Mesendoderm (in vitro differentiated cells): ENCODE measurements at regions not wholly inside any gene's neighbourhood (a gene's known extent, or its start where the extent isn't known, plus 50 kb on each side); places are given as distances from the start of the nearest gene placed in this dataset.
A peak's percentile ranks its signal among the peaks of the same experiment; 100 is the strongest.

Experiments
- DNase-seq: peaks from one replicate; pipeline ENCODE4 v3.0.0; 2013
- H2AK5ac ChIP-seq: 2 replicates; pipeline ENCODE4 v1.6.1; 2013; ENCODE audit warnings: low read length, inconsistent platforms
- H2BK120ac ChIP-seq: 2 replicates; pipeline ENCODE4 v1.6.1; 2013; ENCODE audit warnings: low read depth, mild to moderate bottlenecking, low read length, moderate library complexity, mixed read lengths
- H2BK15ac ChIP-seq: replicated peaks from 2 replicates; pipeline ENCODE4 v1.6.1; 2013; ENCODE audit warnings: low read depth, mild to moderate bottlenecking, moderate library complexity
- H2BK5ac ChIP-seq: 2 replicates; pipeline ENCODE4 v1.6.1; 2013; ENCODE audit warnings: low read length, inconsistent platforms
- H3K18ac ChIP-seq: 2 replicates; pipeline ENCODE4 v1.6.1; 2013; ENCODE audit warnings: mild to moderate bottlenecking, low read length, mixed read lengths
- H3K23ac ChIP-seq: one replicate; pipeline ENCODE4 v1.6.1; 2013; ENCODE audit warnings: low read length
- H3K27ac ChIP-seq: 2 replicates; pipeline ENCODE4 v1.5.1; 2013; ENCODE audit warnings: low read depth, mild to moderate bottlenecking, inconsistent platforms, low read length, moderate library complexity
- H3K27me3 ChIP-seq: 2 replicates; pipeline ENCODE4 v1.6.1; 2013; ENCODE audit warnings: low read length, control low read depth, mild to moderate bottlenecking, inconsistent platforms; ENCODE audit not compliant: insufficient read depth, poor library complexity
- H3K36me3 ChIP-seq: 2 replicates; pipeline ENCODE4 v1.6.1; 2013; ENCODE audit warnings: low read length, inconsistent platforms; ENCODE audit not compliant: control insufficient read depth, insufficient read depth
- H3K4ac ChIP-seq: one replicate; pipeline ENCODE4 v1.6.1; 2013; ENCODE audit warnings: low read depth, mild to moderate bottlenecking, low read length, moderate library complexity
- H3K4me1 ChIP-seq: 2 replicates; pipeline ENCODE4 v1.6.1; 2013; ENCODE audit warnings: low read depth, low read length, inconsistent platforms; ENCODE audit not compliant: control insufficient read depth
- H3K4me2 ChIP-seq: 2 replicates; pipeline ENCODE4 v1.6.1; 2013; ENCODE audit warnings: low read length
- H3K4me3 ChIP-seq: 2 replicates; pipeline ENCODE4 v1.5.1; 2013; ENCODE audit warnings: mild to moderate bottlenecking, low read length
- H3K56ac ChIP-seq: one replicate; pipeline ENCODE4 v1.6.1; 2013; ENCODE audit warnings: low read length
- H3K79me1 ChIP-seq: 2 replicates; pipeline ENCODE4 v1.6.1; 2013; ENCODE audit warnings: low read length, inconsistent platforms
- H3K79me2 ChIP-seq: 2 replicates; pipeline ENCODE4 v1.6.1; 2013; ENCODE audit warnings: mild to moderate bottlenecking, low read length; ENCODE audit not compliant: control insufficient read depth, insufficient read depth
- H3K9ac ChIP-seq: 2 replicates; pipeline ENCODE4 v1.6.1; 2013; ENCODE audit warnings: low read length, inconsistent platforms
- H4K5ac ChIP-seq: one replicate; pipeline ENCODE4 v1.6.1; 2013; ENCODE audit warnings: low read length
- H4K8ac ChIP-seq: one replicate; pipeline ENCODE4 v1.6.1; 2013; ENCODE audit warnings: low read depth, mild to moderate bottlenecking, control low read depth, low read length, moderate library complexity
- WGBS: extraction: QIAGEN DNeasy Blood & Tissue Kit; methylation state at CpG from one replicate; pipeline ENCODE4 v1.1.7; 2013; ENCODE audit warnings: low lambda C conversion rate, missing lambda C conversion rate; ENCODE audit not compliant: insufficient coverage; ENCODE audit errors: extremely low coverage; 5-methylcytosine and 5-hydroxymethylcytosine counted together

DNA sequence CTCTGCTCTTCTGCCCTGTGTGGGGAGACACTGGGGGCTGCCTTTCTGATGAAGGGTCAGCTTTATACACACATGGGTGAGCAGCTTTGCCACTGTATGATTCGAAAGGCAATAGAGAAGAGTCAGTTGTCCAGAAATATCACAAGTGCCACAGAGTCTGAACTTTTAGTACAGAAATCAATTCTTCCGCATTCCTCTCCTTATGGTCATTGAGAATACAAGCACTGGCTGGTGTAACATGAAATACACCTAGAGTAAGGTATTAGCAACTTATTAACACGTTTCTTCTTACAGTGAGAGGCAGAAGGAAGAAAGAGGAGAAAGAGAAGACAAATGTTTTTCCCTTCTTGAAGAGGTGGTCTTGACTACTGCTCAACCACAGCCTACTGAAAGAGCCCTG, 579.2 kb downstream of the ZEB2 start:
- Histone ChIP-seq H2BK5ac (no peak overlapping the region), H4K5ac (no peak overlapping the region), H3K79me1 (no peaks in the 10 kb centered on the region), H3K4ac (peak overlapping the region; percentile 24), H3K9ac (no peak overlapping the region), H3K36me3 (no peaks in the 10 kb centered on the region), H3K4me1 (no peaks in the 10 kb centered on the region), H2BK120ac (no peak overlapping the region), H3K4me2 (no peak overlapping the region), H4K8ac (no peak overlapping the region), H2AK5ac (no peak overlapping the region), H3K18ac (no peak overlapping the region), H2BK15ac (no peak overlapping the region), H3K27ac (no peak overlapping the region), H3K4me3 (no peak overlapping the region), H3K23ac (no peak overlapping the region), H3K27me3 (no peaks in the 10 kb centered on the region), H3K56ac (no peak overlapping the region), H3K79me2 (no peaks in the 10 kb centered on the region)
- no CpG with 5 or more reads among the region's 3 CpGs for WGBS
- no peak for DNase-seq

- Histone ChIP-seq H3K23ac (no peak overlapping the region), H3K4ac (no peak overlapping the region), H3K4me2 (no peak overlapping the region), H3K9ac (no peak overlapping the region), H2BK5ac (no peak overlapping the region), H2BK120ac (no peak overlapping the region), H4K8ac (no peak overlapping the region), H3K4me3 (no peak overlapping the region), H3K79me2 (no peaks in the 10 kb centered on the region), H3K4me1 (no peaks in the 10 kb centered on the region), H2BK15ac (no peak overlapping the region), H3K36me3 (no peaks in the 10 kb centered on the region), H3K27ac (no peak overlapping the region), H4K5ac (no peak overlapping the region), H3K18ac (no peak overlapping the region), H3K56ac (no peak overlapping the region), H2AK5ac (no peak overlapping the region), H3K27me3 (no peaks in the 10 kb centered on the region), H3K79me1 (no peaks in the 10 kb centered on the region)
- WGBS: 100% methylated on average over 2 of the region's 6 CpGs
- DNase-seq: no peak
Measured at GRCh38 chr2:143939626-143940330, 580.1 kb downstream of the ZEB2 start.

DNA sequence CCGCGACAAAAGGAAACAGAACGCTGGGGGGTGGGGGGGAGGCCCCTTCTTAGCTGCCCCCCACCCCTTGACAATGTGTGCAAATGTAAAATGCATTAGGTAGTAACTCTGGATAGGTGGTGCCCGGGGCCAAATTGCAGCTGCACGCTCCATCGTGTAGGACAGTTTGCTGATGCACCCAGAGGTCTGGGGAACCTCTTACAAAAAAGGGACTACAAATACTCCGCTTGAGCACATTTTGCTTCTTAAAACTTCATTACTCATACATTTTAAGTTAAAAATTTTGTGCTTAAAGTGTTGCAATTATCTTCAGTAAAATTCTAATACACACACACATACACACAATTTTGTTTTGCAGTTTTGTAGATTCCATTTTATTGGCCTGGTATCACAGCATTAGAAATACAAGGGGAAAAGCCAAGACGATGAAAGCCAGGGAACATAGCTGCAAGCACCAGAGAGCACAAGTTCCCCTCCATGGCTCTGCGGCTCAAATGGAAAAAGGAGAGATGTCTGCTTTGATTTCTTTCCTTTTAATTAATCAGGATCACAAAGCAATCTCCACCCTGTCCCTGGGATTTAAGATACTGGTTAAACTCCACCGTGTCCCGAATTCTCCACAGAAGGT, 582.1 kb downstream of the ZEB2 start:
- Histone ChIP-seq H2BK15ac (no peak overlapping the region), H4K8ac (no peak overlapping the region), H2AK5ac (no peak overlapping the region), H3K27me3 (no peaks in the 10 kb centered on the region), H2BK120ac (peak overlapping the region; percentile 88), H3K79me2 (no peaks in the 10 kb centered on the region), H3K9ac (peak overlapping the region; percentile 75), H3K4me2 (peak overlapping the region; percentile 95), H2BK5ac (no peak overlapping the region), H3K27ac (no peak overlapping the region), H3K79me1 (no peaks in the 10 kb centered on the region), H3K4ac (peak overlapping the region; percentile 63), H4K5ac (no peak overlapping the region), H3K4me1 (peaks cover 2% of the 10 kb centered on the region), H3K36me3 (no peaks in the 10 kb centered on the region), H3K4me3 (peak overlapping the region; percentile 28), H3K18ac (peak overlapping the region; percentile 88), H3K56ac (peak overlapping the region; percentile 91), H3K23ac (no peak overlapping the region)
- WGBS: no CpG with 5 or more reads among the region's 11 CpGs
- DNase-seq: peak; percentile 40

DNA sequence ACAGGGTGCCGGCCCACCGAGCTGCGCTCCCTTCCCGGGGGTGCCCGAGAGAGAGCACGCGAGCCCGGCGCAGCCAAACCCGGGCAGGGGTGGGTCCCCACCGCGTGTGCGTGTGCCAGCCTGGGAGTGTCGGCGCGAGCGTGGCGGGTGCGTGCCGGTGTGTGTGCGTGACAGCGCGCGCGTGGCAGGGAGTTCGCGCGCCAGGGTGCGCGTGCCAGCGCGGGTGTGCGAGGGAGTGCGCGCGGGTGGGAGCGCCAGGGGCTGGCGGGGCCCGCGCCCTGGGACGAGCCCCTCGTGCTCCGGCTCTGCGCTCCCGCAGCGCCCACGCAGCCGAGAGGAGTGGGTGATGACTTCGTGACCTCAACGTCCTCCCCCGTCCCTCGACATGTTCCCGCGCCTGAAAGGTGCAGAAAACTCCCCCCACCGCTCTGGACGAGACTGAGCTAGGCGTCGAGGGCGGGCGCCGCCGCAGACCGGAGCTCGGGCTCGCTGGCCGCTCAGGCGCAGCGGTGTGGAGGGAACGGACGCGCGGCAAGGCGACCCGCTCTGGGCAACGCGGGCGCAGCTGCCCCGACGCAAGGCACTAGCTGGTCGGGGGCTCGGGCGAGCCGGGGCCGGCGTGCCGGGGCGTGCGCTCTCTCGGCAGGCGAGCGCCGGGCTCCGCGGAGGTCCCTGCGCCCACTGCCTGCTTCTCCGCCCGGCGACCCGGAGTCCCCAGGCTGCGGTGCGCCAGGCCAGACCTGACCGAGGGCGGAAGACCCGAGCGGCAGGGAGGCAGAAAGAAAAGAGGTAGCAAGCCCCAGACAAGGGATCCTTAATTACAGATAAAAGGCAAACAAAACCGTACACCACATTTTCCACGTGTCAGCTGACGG, 582.8 kb downstream of the ZEB2 start:
- Histone ChIP-seq H3K56ac (peak overlapping the region; percentile 91), H3K79me1 (no peaks in the 10 kb centered on the region), H2BK120ac (no peak overlapping the region), H3K27ac (no peak overlapping the region), H3K36me3 (no peaks in the 10 kb centered on the region), H3K27me3 (no peaks in the 10 kb centered on the region), H4K5ac (no peak overlapping the region), H4K8ac (no peak overlapping the region), H3K79me2 (no peaks in the 10 kb centered on the region), H2BK15ac (no peak overlapping the region), H3K9ac (peak overlapping the region; percentile 75), H3K18ac (peak overlapping the region; percentile 2), H3K23ac (peak overlapping the region; percentile 95), H3K4me2 (peak overlapping the region; percentile 95), H3K4ac (peak overlapping the region; percentile 63), H2AK5ac (no peak overlapping the region), H3K4me3 (peak overlapping the region; percentile 28), H2BK5ac (peak overlapping the region; percentile 35), H3K4me1 (peaks cover 2% of the 10 kb centered on the region)
- no CpG with 5 or more reads among the region's 108 CpGs for WGBS
- DNase-seq: peak; percentile 70

DNA sequence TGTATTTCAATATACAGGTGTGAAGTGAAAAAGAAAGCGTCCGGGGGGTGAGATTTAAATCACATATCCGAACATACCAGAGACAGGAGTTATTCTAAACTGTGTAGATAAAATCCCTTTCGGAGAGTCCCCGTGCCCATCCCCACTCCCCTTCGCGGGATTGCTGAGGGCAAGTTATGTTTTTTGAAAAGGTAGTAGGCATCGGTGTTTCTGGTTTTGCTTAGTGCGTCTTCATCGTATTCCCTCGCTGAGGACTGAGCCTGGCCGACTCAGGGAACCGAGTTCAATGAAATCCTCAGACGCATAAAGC, 583.4 kb downstream of the ZEB2 start:
- Histone ChIP-seq H2BK120ac (no peak overlapping the region), H3K4me1 (peaks cover 2% of the 10 kb centered on the region), H3K18ac (peak overlapping the region; percentile 2), H2BK15ac (no peak overlapping the region), H3K4ac (no peak overlapping the region), H4K5ac (no peak overlapping the region), H2BK5ac (no peak overlapping the region), H2AK5ac (no peak overlapping the region), H3K56ac (peak overlapping the region; percentile 91), H3K4me2 (peak overlapping the region; percentile 95), H3K27ac (no peak overlapping the region), H3K4me3 (peak overlapping the region; percentile 28), H3K9ac (peak overlapping the region; percentile 75), H3K27me3 (no peaks in the 10 kb centered on the region), H3K36me3 (no peaks in the 10 kb centered on the region), H3K79me1 (no peaks in the 10 kb centered on the region), H3K23ac (peak overlapping the region; percentile 95), H4K8ac (no peak overlapping the region), H3K79me2 (no peaks in the 10 kb centered on the region)
- DNase-seq: peak; percentile 27
- no CpG with 5 or more reads among the region's 14 CpGs for WGBS
